ENCODE measurements at regions not wholly inside any gene's neighbourhood (a gene's known extent, or its start where the extent isn't known, plus 50 kb on each side); places are given as distances from the start of the nearest gene placed in this dataset.
A peak's percentile ranks its signal among the peaks of the same experiment; 100 is the strongest.

GRCh38 chr15:47296881-47297280, 420.4 kb upstream of the SEMA6D start:
- H3K79me2 ChIP-seq (ENCODE audit: low read length), result no peaks in the 10 kb centered on the region
- no peaks in the 10 kb centered on the region for H3K36me3 ChIP-seq (replicated peaks; ENCODE audit: insufficient read depth, low read length)
- H3K9ac ChIP-seq (ENCODE audit: low read length), result no peak overlapping the region
- no peaks in the 10 kb centered on the region for H3K27me3 ChIP-seq (replicated peaks; ENCODE audit: insufficient read depth, low read length)
- peaks cover 12% of the 10 kb centered on the region for H3F3A ChIP-seq (ENCODE audit: insufficient read depth, low read length)
- H4K20me1 ChIP-seq (ENCODE audit: insufficient read depth, low read length), result no peaks in the 10 kb centered on the region
- no peaks in the 10 kb centered on the region for H3K9me2 ChIP-seq (replicated peaks; ENCODE audit: insufficient read depth, low read length)
- H3K9me3 ChIP-seq (replicated peaks; ENCODE audit: insufficient read depth, low read length), result no peaks in the 10 kb centered on the region
- no peak for TF ChIP-seq EZH2 (optimal IDR thresholded peaks at IDR 0.05; ENCODE audit: low read depth, low read length)
- TF ChIP-seq EZH2phosphoT487 (IDR thresholded peaks at IDR 0.05; ENCODE audit: low read length), result no peak
- TF ChIP-seq CTCF (IDR thresholded peaks at IDR 0.05; ENCODE audit: low read length), result no peak
- no peak overlapping the region for H2AFZ ChIP-seq (ENCODE audit: low read length)
- DNase-seq, result no peak
- H3K4me2 ChIP-seq (ENCODE audit: low read depth, low read length), result no peak overlapping the region
- H3K4me3 ChIP-seq (ENCODE audit: low read length), result no peak overlapping the region
- H3K4me1 ChIP-seq (ENCODE audit: low read length), result peaks cover 26% of the 10 kb centered on the region
- no peak overlapping the region for H3K27ac ChIP-seq (ENCODE audit: low read length)

- Histone ChIP-seq H3K9me2 (replicated peaks; ENCODE audit: insufficient read depth, low read length) (no peaks in the 10 kb centered on the region), H3K27ac (ENCODE audit: low read length) (no peak overlapping the region)
Measured at GRCh38 chr15:47299846-47300434, 417.4 kb upstream of the SEMA6D start.

GRCh38 chr15:47300596-47300995, 416.7 kb upstream of the SEMA6D start:
- Histone ChIP-seq H3K4me1 (ENCODE audit: low read length) (peaks cover 40% of the 10 kb centered on the region), H3F3A (ENCODE audit: insufficient read depth, low read length) (peaks cover 22% of the 10 kb centered on the region), H3K4me2 (ENCODE audit: low read depth, low read length) (peak overlapping the region; percentile 58; the same call in 1 of the 2 replicates), H3K9me2 (replicated peaks; ENCODE audit: insufficient read depth, low read length) (no peaks in the 10 kb centered on the region), H3K9ac (ENCODE audit: low read length) (peak overlapping the region; percentile 14; the same call in 1 of the 2 replicates), H3K27ac (ENCODE audit: low read length) (peak overlapping the region; percentile 85; the same call in 1 of the 2 replicates), H3K36me3 (replicated peaks; ENCODE audit: insufficient read depth, low read length) (no peaks in the 10 kb centered on the region), H2AFZ (ENCODE audit: low read length) (peak overlapping the region; percentile 44), H3K4me3 (ENCODE audit: low read length) (no peak overlapping the region), H4K20me1 (ENCODE audit: insufficient read depth, low read length) (no peaks in the 10 kb centered on the region), H3K27me3 (replicated peaks; ENCODE audit: insufficient read depth, low read length) (no peaks in the 10 kb centered on the region), H3K79me2 (ENCODE audit: low read length) (no peaks in the 10 kb centered on the region), H3K9me3 (replicated peaks; ENCODE audit: insufficient read depth, low read length) (no peaks in the 10 kb centered on the region)
- no peak for TF ChIP-seq EZH2 (optimal IDR thresholded peaks at IDR 0.05; ENCODE audit: low read depth, low read length)
- no peak for TF ChIP-seq CTCF (IDR thresholded peaks at IDR 0.05; ENCODE audit: low read length)
- TF ChIP-seq EZH2phosphoT487 (IDR thresholded peaks at IDR 0.05; ENCODE audit: low read length), result no peak
- DNase-seq, result no peak

More at GRCh38 chr15:47299846-47300434, 417.4 kb upstream of the SEMA6D start:
- Histone ChIP-seq H3K27me3 (replicated peaks; ENCODE audit: insufficient read depth, low read length) (no peaks in the 10 kb centered on the region), H3K4me2 (ENCODE audit: low read depth, low read length) (no peak overlapping the region), H3K9me3 (replicated peaks; ENCODE audit: insufficient read depth, low read length) (no peaks in the 10 kb centered on the region), H3K9ac (ENCODE audit: low read length) (no peak overlapping the region), H3K36me3 (replicated peaks; ENCODE audit: insufficient read depth, low read length) (no peaks in the 10 kb centered on the region), H2AFZ (ENCODE audit: low read length) (no peak overlapping the region), H3K4me1 (ENCODE audit: low read length) (peaks cover 44% of the 10 kb centered on the region), H3K79me2 (ENCODE audit: low read length) (no peaks in the 10 kb centered on the region), H3K4me3 (ENCODE audit: low read length) (no peak overlapping the region), H3F3A (ENCODE audit: insufficient read depth, low read length) (peaks cover 22% of the 10 kb centered on the region), H4K20me1 (ENCODE audit: insufficient read depth, low read length) (no peaks in the 10 kb centered on the region)
- TF ChIP-seq CTCF (IDR thresholded peaks at IDR 0.05; ENCODE audit: low read length), result no peak
- TF ChIP-seq EZH2phosphoT487 (IDR thresholded peaks at IDR 0.05; ENCODE audit: low read length), result no peak
- no peak for TF ChIP-seq EZH2 (optimal IDR thresholded peaks at IDR 0.05; ENCODE audit: low read depth, low read length)
- DNase-seq, result no peak

All from MM.1S (cell line).